GM12878 (cell line): ENCODE measurements at regions not wholly inside any gene's neighbourhood (a gene's known extent, or its start where the extent isn't known, plus 50 kb on each side); places are given as distances from the start of the nearest gene placed in this dataset.

Experiments
- ATAC-seq: fragments of 200-7000 bp; cut with Tn5 transposase; 3 replicates; pipeline ENCODE4 v1.9.1; 2020; ENCODE audit warnings: mild to moderate bottlenecking, moderate library complexity
- BruUV-seq: library from RNA; stranded (reverse); fragments of 400-500 nt; replicated peaks from 2 replicates; lab custom pipeline; 2021; lab: Mats Ljungman, UMichigan
- CTCF ChIA-PET: fragments of 300-600 bp; sonication (Branson Sonifier 250); formaldehyde crosslinking; extraction: SDS; loops from one replicate; lab custom pipeline; 2021; ENCODE audit warnings: inconsistent platforms; lab: Yijun Ruan, JAX
- POLR2A ChIA-PET: fragments of 350-600 bp; formaldehyde crosslinking; extraction: SDS; loops from one replicate; lab custom pipeline; 2021; ENCODE audit warnings: inconsistent platforms; lab: Charles Lee
- RAD21 ChIA-PET: fragments of 300-600 bp; sonication (Branson Sonifier 250); formaldehyde crosslinking; loops from one replicate; lab custom pipeline; 2023; ENCODE audit warnings: antibody characterized with exemption; ENCODE audit not compliant: unreplicated experiment; lab: Charles Lee
- SMC1A ChIA-PET: fragments of 300-600 bp; sonication (Branson Sonifier 250); formaldehyde crosslinking; loops from one replicate; lab custom pipeline; 2023; ENCODE audit not compliant: unreplicated experiment, uncharacterized antibody; lab: Charles Lee
- DNase-seq: peaks from one replicate; pipeline ENCODE4 v3.0.0-alpha.2; 2011; ENCODE audit warnings: low read depth, low spot score
- FAIRE-seq: peaks from 3 replicates; lab custom pipeline; 2011; peaks lifted over from hg19 to GRCh38; lab: Jason Lieb, UNC
- H2AFZ ChIP-seq: 2 replicates; pipeline ENCODE4 v1.6.0; 2011; ENCODE audit warnings: low read depth, low read length, control low read depth; ENCODE audit not compliant: control insufficient read depth
- H3K27ac ChIP-seq: 2 replicates; pipeline ENCODE4 v1.5.1; 2011; ENCODE audit warnings: control low read depth; ENCODE audit not compliant: control insufficient read depth, insufficient read depth
- H3K27me3 ChIP-seq, 2 experiments: replicated peaks in 1 of 2; 2 replicates each; pipeline versions ENCODE4 v1.6.0 to v1.6.1; 2011; ENCODE audit warnings: low read length in 1 of 2; ENCODE audit not compliant: control insufficient read depth in 2 of 2, insufficient read depth in 2 of 2
- H3K36me3 ChIP-seq, 2 experiments: 2 replicates each; pipeline ENCODE4 v1.5.1; 2011; ENCODE audit warnings: low read length in 1 of 2; ENCODE audit not compliant: control insufficient read depth in 2 of 2, insufficient read depth in 2 of 2
- H3K4me1 ChIP-seq: 2 replicates; pipeline ENCODE4 v1.6.1; 2011; ENCODE audit warnings: mild to moderate bottlenecking, low read length, moderate library complexity, mixed read lengths; ENCODE audit not compliant: control insufficient read depth, insufficient read depth
- H3K4me2 ChIP-seq: 2 replicates; pipeline ENCODE4 v1.6.0; 2011; ENCODE audit warnings: control low read depth; ENCODE audit not compliant: control insufficient read depth, insufficient read depth
- H3K4me3 ChIP-seq: fragments of 200-600 bp; sonication (generic); 2 replicates; pipeline ENCODE4 v1.5.1; 2016
- H3K79me2 ChIP-seq: 2 replicates; pipeline ENCODE4 v1.6.0; 2011; ENCODE audit warnings: low read length; ENCODE audit not compliant: control insufficient read depth, insufficient read depth
- H3K9ac ChIP-seq: 2 replicates; pipeline ENCODE4 v1.8.0; 2011; ENCODE audit warnings: low read length, control low read depth, mixed read lengths; ENCODE audit not compliant: control insufficient read depth, insufficient read depth
- H3K9me3 ChIP-seq: replicated peaks from 3 replicates; pipeline ENCODE4 v1.5.1; 2011; ENCODE audit warnings: mild to moderate bottlenecking, low read length; ENCODE audit not compliant: control insufficient read depth, insufficient read depth
- H4K20me1 ChIP-seq: 2 replicates; pipeline ENCODE4 v1.6.0; 2011; ENCODE audit not compliant: control insufficient read depth, insufficient read depth
- CUX1 ChIP-seq: IDR thresholded peaks from 2 replicates; pipeline ENCODE4 v1.6.1; 2012; ENCODE audit warnings: improper control_type of control experiment, low read depth, low read length; ENCODE audit not compliant: insufficient replicate concordance
- HDAC6 ChIP-seq: fragments of 200-600 bp; sonication (generic); IDR thresholded peaks from one replicate; pipeline ENCODE4 v1.8.0; 2017; ENCODE audit warnings: antibody characterized with exemption; ENCODE audit not compliant: unreplicated experiment
- HDGF ChIP-seq: fragments of 450-650 bp; IDR thresholded peaks from 2 replicates; pipeline ENCODE4 v1.6.1; 2016; ENCODE audit warnings: antibody characterized with exemption
- RAD51 ChIP-seq: fragments of 450-650 bp; IDR thresholded peaks from 2 replicates; pipeline ENCODE4 v1.6.1; 2016; ENCODE audit warnings: moderate library complexity, mild to moderate bottlenecking, inconsistent platforms
- SIX5 ChIP-seq: IDR thresholded peaks from 2 replicates; pipeline ENCODE4 v1.6.1; 2011; ENCODE audit warnings: mild to moderate bottlenecking, low read depth, low read length, moderate library complexity; ENCODE audit not compliant: severe bottlenecking
- SKIL ChIP-seq: fragments of 450-650 bp; IDR thresholded peaks from 2 replicates; pipeline ENCODE4 v1.6.1; 2017; ENCODE audit warnings: mild to moderate bottlenecking, low read depth, inconsistent platforms; ENCODE audit not compliant: poor library complexity, severe bottlenecking
- SP1 ChIP-seq: IDR thresholded peaks from one replicate; pipeline ENCODE4 v1.6.1; 2011; ENCODE audit warnings: low read depth, low read length
- SUZ12 ChIP-seq: fragments of 200-600 bp; sonication (generic); IDR thresholded peaks from one replicate; pipeline ENCODE4 v1.6.1; 2018; ENCODE audit warnings: antibody characterized with exemption, mild to moderate bottlenecking; ENCODE audit not compliant: unreplicated experiment
- TCF12 ChIP-seq: IDR thresholded peaks from 2 replicates; pipeline ENCODE4 v1.6.1; 2011; ENCODE audit warnings: low read depth, mild to moderate bottlenecking, low read length
- WGBS: methylation state at CpG from one replicate; pipeline ENCODE4 v1.1.6; 2016; ENCODE audit warnings: low lambda C conversion rate; ENCODE audit not compliant: insufficient replicate concordance, insufficient coverage; ENCODE audit errors: missing lambda C conversion rate; 5-methylcytosine and 5-hydroxymethylcytosine counted together
- in situ Hi-C: fragments of 300-500 bp; cut with MboI; formaldehyde crosslinking; loops from 9 replicates; pipeline ENCODE4 v1.14.3; 2018; ENCODE audit warnings: mixed read lengths
- intact Hi-C: fragments of 100-400 bp; cut with micrococcal nuclease; formaldehyde crosslinking; loops from one replicate; pipeline ENCODE4 v1.14.2; 2022; ENCODE audit not compliant: unreplicated experiment

- no peak for TF ChIP-seq SKIL
Observed at GRCh38 chr18:53739700-53740099, 484.8 kb downstream of the MBD2 start (continued).

DNA sequence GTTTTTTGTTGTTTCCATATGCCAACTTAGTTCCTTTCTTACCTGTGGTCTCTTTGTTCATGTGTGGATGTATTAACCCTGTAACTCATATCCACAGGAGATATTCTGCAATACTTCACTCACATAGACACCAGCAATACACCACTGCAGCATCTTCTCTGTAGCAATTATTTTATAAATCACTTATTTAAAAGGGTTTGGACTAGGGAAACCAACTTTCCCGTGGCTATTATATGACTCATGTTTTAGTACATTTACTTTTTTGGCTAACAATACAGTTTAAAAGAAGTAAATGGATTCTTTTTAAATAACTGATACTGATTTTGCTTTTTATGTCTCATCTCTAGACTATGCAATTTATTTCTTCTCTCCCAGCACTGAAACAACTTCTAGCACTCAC lies 488.9 kb downstream of the MBD2 start:
- no peak for DNase-seq
- intact Hi-C loops (no loop called here), in situ Hi-C loops (no loop called here)
- 0% methylated on average over 1 of the region's 1 CpG for WGBS
- SMC1A ChIA-PET: no interaction called here
- H3K27ac ChIP-seq: no peak overlapping the region
- no peaks in the 10 kb centered on the region for H3K27me3 ChIP-seq
- no peak overlapping the region for H3K9ac ChIP-seq
- H2AFZ ChIP-seq: no peak overlapping the region
- FAIRE-seq: no peak
- CTCF ChIA-PET: no interaction called here
- no peaks in the 10 kb centered on the region for H3K4me1 ChIP-seq
- no peaks in the 10 kb centered on the region for H3K79me2 ChIP-seq
- H4K20me1 ChIP-seq: no peaks in the 10 kb centered on the region
- H3K4me3 ChIP-seq: no peak overlapping the region
- TF ChIP-seq HDAC6: no peak
- H3K4me2 ChIP-seq: no peak overlapping the region
- POLR2A ChIA-PET: no interaction called here
- H3K36me3 ChIP-seq: no peaks in the 10 kb centered on the region
- BruUV-seq: no TSS peak
- no peaks in the 10 kb centered on the region for H3K9me3 ChIP-seq
- RAD21 ChIA-PET: interaction anchor here (0.6 kb wide), 1 partner anchor 1229 kb away, joined by 3 read pairs; no protein-coding TSS in a partner anchor
- ATAC-seq: no peak

DNA sequence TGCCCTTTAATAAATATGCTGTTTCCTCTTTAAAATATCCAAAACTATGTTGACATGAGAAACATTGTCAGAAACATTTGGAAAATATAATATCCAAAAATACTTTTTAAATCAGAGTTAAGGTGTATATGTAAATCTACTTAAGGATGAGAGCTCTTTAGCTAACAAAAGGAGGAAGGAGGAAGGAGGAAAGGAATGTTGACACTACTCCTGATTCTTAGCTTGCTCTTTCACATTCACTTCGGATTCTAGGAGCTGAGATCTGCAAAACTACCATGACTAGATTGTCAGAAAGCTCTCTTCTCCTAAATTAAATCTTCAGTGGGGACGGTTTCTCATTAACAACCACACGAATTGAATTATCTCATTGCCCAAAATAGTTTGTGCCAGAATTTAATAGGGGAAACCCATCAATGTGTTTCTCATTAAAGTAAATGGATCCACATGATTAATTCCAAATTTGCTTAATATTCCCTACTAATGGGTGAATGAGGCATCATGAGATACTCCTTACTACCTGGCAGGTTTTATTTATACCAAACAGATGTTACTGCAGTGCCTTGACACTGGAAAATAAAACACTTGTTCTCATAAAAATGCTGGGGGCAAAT lies 509.1 kb downstream of the MBD2 start:
- in situ Hi-C loops (no loop called here), intact Hi-C loops (no loop called here)
- Histone ChIP-seq H3K79me2 (no peaks in the 10 kb centered on the region), H3K4me3 (no peak overlapping the region), H2AFZ (no peak overlapping the region), H3K9me3 (no peaks in the 10 kb centered on the region), H3K4me1 (no peaks in the 10 kb centered on the region), H4K20me1 (no peaks in the 10 kb centered on the region), H3K27me3 (no peaks in the 10 kb centered on the region; a peak in 1 of 4 replicates), H3K27ac (no peak overlapping the region), H3K9ac (no peak overlapping the region), H3K36me3 (no peaks in the 10 kb centered on the region), H3K4me2 (no peak overlapping the region)
- no TSS peak for BruUV-seq
- no peak for FAIRE-seq
- no peak for ATAC-seq
- RAD21 ChIA-PET: no interaction called here
- CTCF ChIA-PET: no interaction called here
- 2% methylated on average over 3 of the region's 3 CpGs for WGBS
- DNase-seq: no peak
- POLR2A ChIA-PET: no interaction called here
- SMC1A ChIA-PET: no interaction called here
- no peak for TF ChIP-seq SP1
- no peak for TF ChIP-seq TCF12
- TF ChIP-seq CUX1: no peak
- no peak for TF ChIP-seq RAD51
- TF ChIP-seq HDGF: no peak
- no peak for TF ChIP-seq SUZ12
- TF ChIP-seq SIX5: no peak
